Endothelial cell of umbilical vein (primary cell): ENCODE measurements at regions not wholly inside any gene's neighbourhood (a gene's known extent, or its start where the extent isn't known, plus 50 kb on each side); places are given as distances from the start of the nearest gene placed in this dataset.

Experiments
- BruUV-seq: library from RNA; stranded (reverse); fragments of 400-500 nt; replicated peaks from 2 replicates; lab custom pipeline; 2021; lab: Mats Ljungman, UMichigan
- CTCF ChIA-PET: fragments of 300-600, 350-600 bp; sonication (Branson Sonifier 250); formaldehyde crosslinking; loops from one replicate; lab custom pipeline; 2021; ENCODE audit warnings: antibody characterized with exemption, inconsistent platforms; lab: Charles Lee
- POLR2A ChIA-PET: fragments of 300-600, 350-600 bp; sonication (Branson Sonifier 250); formaldehyde crosslinking; loops from one replicate; lab custom pipeline; 2021; ENCODE audit warnings: antibody characterized with exemption, inconsistent platforms; lab: Charles Lee
- DNase-seq: peaks from one replicate; pipeline ENCODE4 v3.0.0-alpha.2; 2011; ENCODE audit warnings: low read depth, low spot score
- FAIRE-seq: peaks from 2 replicates; lab custom pipeline; 2011; peaks lifted over from hg19 to GRCh38; lab: Jason Lieb, UNC
- H2AFZ ChIP-seq: 2 replicates; pipeline ENCODE4 v1.6.0; 2012; ENCODE audit warnings: low read depth, low read length, control low read depth, inconsistent platforms
- H3K27ac ChIP-seq: 2 replicates; pipeline ENCODE4 v1.5.1; 2011; ENCODE audit warnings: low read depth, mild to moderate bottlenecking, control low read depth, low read length, moderate library complexity; ENCODE audit not compliant: insufficient read depth
- H3K27me3 ChIP-seq, 2 experiments: 2 replicates each; pipeline versions ENCODE4 v1.6.0 to v1.6.1; 2011; ENCODE audit warnings: low read length in 2 of 2, mixed read lengths in 1 of 2; ENCODE audit not compliant: control insufficient read depth in 2 of 2, insufficient read depth in 2 of 2
- H3K36me3 ChIP-seq, 2 experiments: 2 replicates in 1 of 2; 3 replicates in 1 of 2; pipeline ENCODE4 v1.5.1; 2011; ENCODE audit warnings: low read length in 2 of 2, mild to moderate bottlenecking in 1 of 2, moderate library complexity in 1 of 2; ENCODE audit not compliant: control insufficient read depth in 2 of 2, insufficient read depth in 2 of 2; ENCODE audit errors: extremely low read depth in 1 of 2
- H3K4me1 ChIP-seq: 3 replicates; pipeline ENCODE4 v1.5.1; 2011; ENCODE audit warnings: mild to moderate bottlenecking, low read length; ENCODE audit not compliant: control insufficient read depth, insufficient read depth; ENCODE audit errors: extremely low read depth
- H3K4me2 ChIP-seq: 2 replicates; pipeline ENCODE4 v1.6.1; 2011; ENCODE audit warnings: low read length, control low read depth, mixed read lengths; ENCODE audit not compliant: insufficient read depth
- H3K4me3 ChIP-seq, 3 experiments: fragments of 200-600 bp in 1 of 3; sonication (generic), shearing (Covaris generic) in 1 of 3; replicated peaks in 1 of 3; 2 replicates each; pipeline ENCODE4 v1.5.1; 2011 to 2016; ENCODE audit warnings: control low read depth in 3 of 3, low read length in 3 of 3, mild to moderate bottlenecking in 2 of 3, inconsistent platforms in 1 of 3, low read depth in 1 of 3, moderate library complexity in 1 of 3; ENCODE audit not compliant: insufficient read depth in 1 of 3
- H3K79me2 ChIP-seq: 2 replicates; pipeline ENCODE4 v1.6.0; 2012; ENCODE audit warnings: low read length, inconsistent platforms; ENCODE audit not compliant: control insufficient read depth, insufficient read depth
- H3K9ac ChIP-seq: replicated peaks from 2 replicates; pipeline ENCODE3; 2011; ENCODE audit warnings: low read length, control low read depth; ENCODE audit not compliant: insufficient read depth; ENCODE audit errors: extremely low read depth
- H3K9me1 ChIP-seq: replicated peaks from 3 replicates; pipeline ENCODE4 v1.6.0; 2011; ENCODE audit warnings: mild to moderate bottlenecking, low read length; ENCODE audit not compliant: control insufficient read depth, insufficient read depth; ENCODE audit errors: extremely low read depth
- H3K9me3 ChIP-seq: replicated peaks from 2 replicates; pipeline ENCODE4 v1.5.1; 2012; ENCODE audit warnings: low read length, inconsistent platforms; ENCODE audit not compliant: control insufficient read depth, insufficient read depth
- H4K20me1 ChIP-seq: replicated peaks from 2 replicates; pipeline ENCODE3; 2011; ENCODE audit warnings: mild to moderate bottlenecking, low read length; ENCODE audit not compliant: control insufficient read depth, insufficient read depth; ENCODE audit errors: extremely low read depth
- EZH2 ChIP-seq: IDR thresholded peaks from 2 replicates; pipeline ENCODE4 v1.6.1; 2012; ENCODE audit warnings: borderline replicate concordance, low read depth, mild to moderate bottlenecking, moderate library complexity, low read length, inconsistent platforms; ENCODE audit not compliant: severe bottlenecking
- FOS ChIP-seq: IDR thresholded peaks from 2 replicates; pipeline ENCODE4 v1.6.1; 2011; ENCODE audit warnings: mild to moderate bottlenecking, low read length, moderate library complexity, borderline replicate concordance; ENCODE audit not compliant: insufficient read depth
- GATA2 ChIP-seq: IDR thresholded peaks from 2 replicates; pipeline ENCODE4 v1.7.0; 2011; ENCODE audit warnings: low read depth, mild to moderate bottlenecking, moderate library complexity, mixed read lengths, low read length; ENCODE audit not compliant: insufficient read length, insufficient read depth
- JUN ChIP-seq: IDR thresholded peaks from 2 replicates; pipeline ENCODE4 v1.6.1; 2011; ENCODE audit warnings: borderline replicate concordance, low read depth; ENCODE audit not compliant: insufficient read length, insufficient read depth
- MYC ChIP-seq: IDR thresholded peaks from one replicate; pipeline ENCODE4 v1.6.1; 2011; ENCODE audit warnings: mild to moderate bottlenecking, low read depth, low read length
- POLR2A ChIP-seq: IDR thresholded peaks from 2 replicates; pipeline ENCODE4 v1.6.1; 2012; ENCODE audit warnings: low read depth, mild to moderate bottlenecking, control low read depth, low read length
- POLR2AphosphoS5 ChIP-seq: IDR thresholded peaks from 2 replicates; pipeline ENCODE4 v1.6.1; 2012; ENCODE audit warnings: low read depth, mild to moderate bottlenecking, control low read depth, low read length, moderate library complexity; ENCODE audit not compliant: insufficient read depth
- dilution Hi-C: fragments of 300-500 bp; cut with MboI; formaldehyde crosslinking; loops from one replicate; pipeline ENCODE4 v1.15.0; 2019; ENCODE audit warnings: low sequenced_read_pairs; ENCODE audit not compliant: extremely low pct_ligation_motif_present
- intact Hi-C: fragments of 100-400 bp; cut with micrococcal nuclease; formaldehyde crosslinking; loops from one replicate; pipeline ENCODE4 v1.10.0; 2022
- TF ChIP-seq, protein P1 (sequence below), 2 donors: IDR thresholded peaks; 1 replicate in 1 of 2; 2 replicates in 1 of 2; pipeline ENCODE4 v1.5.1; 2011; ENCODE audit warnings: low read length in 2 of 2, mild to moderate bottlenecking in 2 of 2, moderate library complexity in 2 of 2, control low read depth in 1 of 2, inconsistent platforms in 1 of 2, low read depth in 1 of 2; ENCODE audit not compliant: insufficient read depth in 1 of 2; ENCODE audit errors: extremely low read depth in 1 of 2
- TF ChIP-seq, protein P2 (sequence below): IDR thresholded peaks from 2 replicates; pipeline ENCODE4 v1.6.1; 2011; ENCODE audit not compliant: insufficient read depth, insufficient read length

DNA sequence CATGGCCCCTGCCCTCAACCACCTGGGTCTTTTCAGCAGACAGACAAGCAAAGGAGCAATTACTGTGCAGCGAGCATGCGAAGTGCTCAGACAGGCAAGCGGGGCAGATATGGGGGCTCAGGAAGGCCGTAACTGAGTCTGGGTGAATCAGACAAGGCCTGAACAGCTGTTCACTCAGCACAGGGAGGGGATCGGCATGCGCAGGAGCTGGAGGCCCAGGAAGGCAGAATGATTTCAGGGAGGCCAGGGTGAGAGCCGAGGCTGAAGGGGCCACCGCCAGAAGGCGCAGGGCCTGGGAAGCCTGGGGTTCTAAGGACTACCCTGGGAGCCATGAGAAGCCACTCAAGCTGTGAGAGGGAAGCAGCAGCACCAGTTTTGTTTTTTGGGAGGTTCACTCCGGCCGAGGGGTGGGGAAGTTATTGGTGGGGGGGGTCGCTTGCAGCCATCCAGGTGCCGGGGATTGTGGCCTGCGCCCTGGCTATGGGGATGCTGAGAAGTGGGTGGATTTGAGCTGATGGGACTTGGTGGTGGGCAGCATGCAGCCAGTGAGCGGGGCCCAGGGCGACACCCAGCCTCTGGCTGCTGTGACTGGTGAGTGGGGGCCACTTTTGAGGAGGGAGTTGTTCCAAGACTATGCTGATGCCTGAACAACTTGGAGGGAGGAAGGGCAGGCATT is 132.2 kb downstream of the TSN start:
- CTCF ChIA-PET, result interaction anchor here (1.2 to 1.3 kb wide), 2 partner anchors 8 to 76 kb away, joined by 3 read pairs; no protein-coding TSS in a partner anchor
- POLR2A ChIA-PET, result no interaction called here
- no peak overlapping the region for H3K4me3 ChIP-seq
- no peak for TF ChIP-seq EZH2
- no peak for TF ChIP-seq FOS
- no peak for TF ChIP-seq POLR2AphosphoS5
- TF ChIP-seq JUN, result no peak
- TF ChIP-seq, protein P1, sequence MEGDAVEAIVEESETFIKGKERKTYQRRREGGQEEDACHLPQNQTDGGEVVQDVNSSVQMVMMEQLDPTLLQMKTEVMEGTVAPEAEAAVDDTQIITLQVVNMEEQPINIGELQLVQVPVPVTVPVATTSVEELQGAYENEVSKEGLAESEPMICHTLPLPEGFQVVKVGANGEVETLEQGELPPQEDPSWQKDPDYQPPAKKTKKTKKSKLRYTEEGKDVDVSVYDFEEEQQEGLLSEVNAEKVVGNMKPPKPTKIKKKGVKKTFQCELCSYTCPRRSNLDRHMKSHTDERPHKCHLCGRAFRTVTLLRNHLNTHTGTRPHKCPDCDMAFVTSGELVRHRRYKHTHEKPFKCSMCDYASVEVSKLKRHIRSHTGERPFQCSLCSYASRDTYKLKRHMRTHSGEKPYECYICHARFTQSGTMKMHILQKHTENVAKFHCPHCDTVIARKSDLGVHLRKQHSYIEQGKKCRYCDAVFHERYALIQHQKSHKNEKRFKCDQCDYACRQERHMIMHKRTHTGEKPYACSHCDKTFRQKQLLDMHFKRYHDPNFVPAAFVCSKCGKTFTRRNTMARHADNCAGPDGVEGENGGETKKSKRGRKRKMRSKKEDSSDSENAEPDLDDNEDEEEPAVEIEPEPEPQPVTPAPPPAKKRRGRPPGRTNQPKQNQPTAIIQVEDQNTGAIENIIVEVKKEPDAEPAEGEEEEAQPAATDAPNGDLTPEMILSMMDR (IDR thresholded peaks at IDR 0.05; ENCODE audit: extremely low read depth in 1 of 2, insufficient read depth in 1 of 2, low read depth in 1 of 2, low read length in 2 of 2), result no peak
- TF ChIP-seq MYC, result no peak
- TF ChIP-seq GATA2, result no peak
- no peak for TF ChIP-seq POLR2A
- TF ChIP-seq, protein P2, sequence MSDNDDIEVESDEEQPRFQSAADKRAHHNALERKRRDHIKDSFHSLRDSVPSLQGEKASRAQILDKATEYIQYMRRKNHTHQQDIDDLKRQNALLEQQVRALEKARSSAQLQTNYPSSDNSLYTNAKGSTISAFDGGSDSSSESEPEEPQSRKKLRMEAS, result no peak
- FAIRE-seq (no peak), DNase-seq (no peak)
- H4K20me1 ChIP-seq, result no peaks in the 10 kb centered on the region
- dilution Hi-C loops, result no loop called here
- H3K27me3 ChIP-seq, result no peaks in the 10 kb centered on the region
- no peak overlapping the region for H3K27ac ChIP-seq
- H3K9me1 ChIP-seq, result no peaks in the 10 kb centered on the region
- no peaks in the 10 kb centered on the region for H3K79me2 ChIP-seq
- H3K9ac ChIP-seq, result no peak overlapping the region
- intact Hi-C loops, result no loop called here
- H3K4me2 ChIP-seq, result no peak overlapping the region
- H3K9me3 ChIP-seq, result no peaks in the 10 kb centered on the region
- H3K4me1 ChIP-seq, result no peaks in the 10 kb centered on the region
- no peak overlapping the region for H2AFZ ChIP-seq
- BruUV-seq, result no TSS peak
- H3K36me3 ChIP-seq, result no peaks in the 10 kb centered on the region
